Activated T-helper 17 cell treated with anti-CD3 and anti-CD28 coated beads, Interleukin-2, amount 50 U/mL, for 72 hours (primary cell): ENCODE measurements at regions not wholly inside any gene's neighbourhood (a gene's known extent, or its start where the extent isn't known, plus 50 kb on each side); places are given as distances from the start of the nearest gene placed in this dataset.

ENCODE experiments used
- ATAC-seq: fragments of 150-1000 bp; cut with Tn5 transposase; replicated peaks from 2 replicates; pipeline ENCODE4 v1.10.0; 2021; ENCODE audit warnings: mild to moderate bottlenecking, moderate library complexity
- H3K27ac Mint-ChIP-seq: one replicate; pipeline ENCODE4 v1.8.0; 2022; ENCODE audit warnings: mixed read lengths
- H3K27me3 Mint-ChIP-seq: one replicate; pipeline ENCODE4 v1.8.0; 2022; ENCODE audit warnings: mixed read lengths
- H3K36me3 Mint-ChIP-seq: one replicate; pipeline ENCODE4 v1.8.0; 2022; ENCODE audit warnings: low read depth, mild to moderate bottlenecking, mixed read lengths
- H3K4me1 Mint-ChIP-seq: one replicate; pipeline ENCODE4 v1.8.0; 2022; ENCODE audit warnings: mixed read lengths
- H3K4me3 Mint-ChIP-seq: one replicate; pipeline ENCODE4 v1.8.0; 2022; ENCODE audit warnings: mild to moderate bottlenecking, mixed read lengths
- H3K9me3 Mint-ChIP-seq: one replicate; pipeline ENCODE4 v1.8.0; 2022; ENCODE audit warnings: mixed read lengths

DNA sequence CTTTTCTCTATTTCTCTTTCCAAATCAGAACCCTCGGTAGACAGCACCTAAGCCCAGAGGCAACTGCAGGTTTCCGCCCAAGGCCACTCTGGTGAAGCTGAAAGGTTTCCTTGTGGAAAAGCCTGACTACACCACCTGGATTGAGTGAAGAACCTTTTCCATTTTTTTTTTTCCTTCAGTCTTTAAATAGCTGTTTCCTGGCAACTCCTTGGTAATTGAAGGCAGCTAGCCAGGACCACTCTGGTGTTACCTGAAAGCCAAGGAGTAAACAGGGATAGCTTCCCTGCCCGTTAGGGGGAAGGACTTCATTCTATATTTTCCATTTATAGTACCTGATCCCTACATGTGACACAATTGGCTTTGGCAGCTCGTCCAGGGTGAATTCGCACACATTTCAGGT is 1238.4 kb downstream of the GRIK2 start:
- Mint-ChIP-seq H3K4me1 (no peaks in the 10 kb centered on the region), H3K4me3 (no peak overlapping the region), H3K27me3 (no peaks in the 10 kb centered on the region), H3K9me3 (no peaks in the 10 kb centered on the region), H3K27ac (no peak overlapping the region), H3K36me3 (no peaks in the 10 kb centered on the region)
- no peak for ATAC-seq

DNA sequence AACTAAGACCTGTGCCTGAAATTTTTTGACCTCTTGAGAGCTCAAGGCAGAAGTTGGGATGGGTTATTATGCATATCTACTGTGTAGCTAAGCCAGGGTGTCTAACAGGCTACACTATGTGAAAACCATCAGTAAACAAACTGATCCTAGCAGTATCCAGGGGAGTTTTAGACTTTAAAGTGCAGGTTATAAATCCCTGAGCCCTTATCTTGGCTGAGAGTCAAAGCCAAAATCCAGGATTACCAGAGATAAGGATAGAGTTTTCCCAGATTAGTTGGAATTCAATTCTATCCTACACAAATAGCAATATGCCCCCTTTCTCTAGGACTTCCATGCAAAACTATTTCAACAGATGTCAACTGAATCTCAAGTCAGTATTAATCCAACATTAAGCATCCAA is 1229.7 kb downstream of the GRIK2 start:
- H3K36me3 Mint-ChIP-seq: no peaks in the 10 kb centered on the region
- no peak overlapping the region for H3K4me3 Mint-ChIP-seq
- ATAC-seq: no peak
- peaks cover 5% of the 10 kb centered on the region for H3K9me3 Mint-ChIP-seq
- H3K27me3 Mint-ChIP-seq: no peaks in the 10 kb centered on the region
- H3K27ac Mint-ChIP-seq: no peak overlapping the region
- H3K4me1 Mint-ChIP-seq: no peaks in the 10 kb centered on the region

DNA sequence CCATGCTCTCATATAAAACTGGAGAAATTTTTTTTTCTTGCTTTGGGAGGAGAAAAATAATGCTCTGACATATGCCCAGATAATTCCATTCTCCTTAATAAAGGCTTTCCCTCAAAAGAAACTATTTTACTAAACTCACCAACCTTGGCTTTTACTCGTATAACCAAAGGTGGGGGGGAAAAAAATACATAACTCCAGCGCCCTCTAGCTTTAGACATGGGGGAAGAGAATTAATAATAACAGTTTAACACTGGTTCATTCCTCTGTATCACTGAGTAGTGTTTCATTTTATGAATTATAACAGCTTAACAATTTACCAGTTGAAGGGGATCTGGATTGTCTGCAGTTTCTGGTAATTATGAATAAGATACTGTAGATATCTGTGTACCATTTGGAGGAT is 1226.1 kb downstream of the GRIK2 start:
- no peaks in the 10 kb centered on the region for H3K4me1 Mint-ChIP-seq
- no peaks in the 10 kb centered on the region for H3K36me3 Mint-ChIP-seq
- no peaks in the 10 kb centered on the region for H3K27me3 Mint-ChIP-seq
- no peak for ATAC-seq
- no peak overlapping the region for H3K27ac Mint-ChIP-seq
- no peak overlapping the region for H3K4me3 Mint-ChIP-seq
- H3K9me3 Mint-ChIP-seq: peaks cover 8% of the 10 kb centered on the region

GRCh38 chr6:102582569-102582968 is 1189.1 kb downstream of the GRIK2 start:
- no peaks in the 10 kb centered on the region for H3K27me3 Mint-ChIP-seq
- H3K27ac Mint-ChIP-seq: no peak overlapping the region
- no peaks in the 10 kb centered on the region for H3K4me1 Mint-ChIP-seq
- H3K4me3 Mint-ChIP-seq: no peak overlapping the region
- H3K36me3 Mint-ChIP-seq: no peaks in the 10 kb centered on the region
- ATAC-seq: no peak
- H3K9me3 Mint-ChIP-seq: no peaks in the 10 kb centered on the region

DNA sequence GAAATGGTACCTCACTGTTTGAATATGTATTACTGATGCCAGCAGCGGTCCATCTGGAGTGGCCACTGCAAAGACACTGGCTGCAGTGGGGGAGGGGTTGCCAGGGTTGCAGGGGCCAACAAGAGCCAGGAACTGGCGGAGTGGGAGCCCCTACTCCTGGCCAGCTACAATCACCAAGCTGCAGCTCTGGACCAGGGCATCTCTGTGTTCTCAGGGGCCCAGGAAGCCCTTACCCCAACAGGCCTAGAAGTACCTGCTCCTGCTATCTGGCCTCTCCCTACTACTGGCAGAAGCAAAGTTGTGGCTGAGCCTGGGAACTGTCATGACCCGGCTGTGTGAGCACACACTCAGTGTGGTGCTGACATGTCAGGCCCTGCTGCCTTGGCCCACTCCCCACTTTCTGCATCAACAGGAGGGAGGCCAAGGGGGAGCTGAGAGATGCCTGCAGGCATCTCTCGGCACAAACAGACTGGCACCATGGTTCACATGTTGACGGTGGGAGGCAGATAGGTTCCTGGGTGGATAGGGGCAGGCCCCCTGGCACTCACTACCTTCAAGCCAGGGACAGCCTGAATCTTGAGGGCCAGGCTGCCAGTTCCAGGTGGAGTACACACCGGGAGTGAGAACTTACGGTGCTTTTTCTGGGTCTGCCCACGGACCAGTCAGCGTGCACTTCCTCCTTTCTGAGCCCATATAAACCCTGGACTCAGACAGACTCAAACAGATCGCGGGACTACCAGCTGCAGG is 1188.0 kb downstream of the GRIK2 start:
- Mint-ChIP-seq H3K9me3 (no peaks in the 10 kb centered on the region), H3K4me1 (no peaks in the 10 kb centered on the region), H3K27ac (no peak overlapping the region), H3K27me3 (no peaks in the 10 kb centered on the region), H3K4me3 (no peak overlapping the region), H3K36me3 (no peaks in the 10 kb centered on the region)
- ATAC-seq: no peak

DNA sequence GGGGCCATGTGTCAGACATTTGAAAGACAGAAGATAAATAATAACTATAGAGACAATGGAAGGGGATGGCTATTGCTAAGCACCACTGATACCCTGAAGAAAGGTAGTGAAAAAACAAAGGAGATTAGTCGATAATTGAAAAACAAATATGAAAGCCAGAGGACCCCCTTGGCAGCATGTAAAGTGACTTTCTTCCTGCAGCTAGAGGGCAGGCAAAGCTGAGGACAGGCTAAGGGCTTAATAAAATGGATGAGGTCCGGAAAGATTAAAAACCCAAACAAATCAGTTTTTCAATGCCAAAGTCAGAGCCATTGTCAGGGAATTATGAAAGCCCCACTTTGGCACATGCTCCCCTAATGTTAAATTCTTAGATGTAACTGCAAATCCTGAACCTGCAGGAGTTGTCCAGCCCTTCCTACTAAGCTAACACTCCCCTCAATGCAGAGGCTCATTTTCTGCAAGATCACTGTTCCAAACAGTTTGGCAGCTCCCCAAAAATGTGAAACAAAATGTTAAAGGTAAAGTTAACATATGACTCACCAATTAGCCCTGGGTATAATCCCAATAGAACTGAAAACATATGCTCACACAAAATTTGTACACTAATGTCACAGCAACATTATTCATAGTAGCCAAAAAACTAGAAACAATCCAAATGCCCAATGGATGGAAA is 1177.9 kb downstream of the GRIK2 start:
- H3K4me3 Mint-ChIP-seq: no peak overlapping the region
- H3K9me3 Mint-ChIP-seq: no peaks in the 10 kb centered on the region
- no peaks in the 10 kb centered on the region for H3K27me3 Mint-ChIP-seq
- H3K36me3 Mint-ChIP-seq: no peaks in the 10 kb centered on the region
- no peak overlapping the region for H3K27ac Mint-ChIP-seq
- no peak for ATAC-seq
- H3K4me1 Mint-ChIP-seq: no peaks in the 10 kb centered on the region

GRCh38 chr6:102562713-102563112 is 1169.2 kb downstream of the GRIK2 start:
- no peaks in the 10 kb centered on the region for H3K36me3 Mint-ChIP-seq
- H3K27me3 Mint-ChIP-seq: no peaks in the 10 kb centered on the region
- ATAC-seq: no peak
- H3K4me3 Mint-ChIP-seq: no peak overlapping the region
- H3K4me1 Mint-ChIP-seq: no peaks in the 10 kb centered on the region
- no peak overlapping the region for H3K27ac Mint-ChIP-seq
- peaks cover 7% of the 10 kb centered on the region for H3K9me3 Mint-ChIP-seq

DNA sequence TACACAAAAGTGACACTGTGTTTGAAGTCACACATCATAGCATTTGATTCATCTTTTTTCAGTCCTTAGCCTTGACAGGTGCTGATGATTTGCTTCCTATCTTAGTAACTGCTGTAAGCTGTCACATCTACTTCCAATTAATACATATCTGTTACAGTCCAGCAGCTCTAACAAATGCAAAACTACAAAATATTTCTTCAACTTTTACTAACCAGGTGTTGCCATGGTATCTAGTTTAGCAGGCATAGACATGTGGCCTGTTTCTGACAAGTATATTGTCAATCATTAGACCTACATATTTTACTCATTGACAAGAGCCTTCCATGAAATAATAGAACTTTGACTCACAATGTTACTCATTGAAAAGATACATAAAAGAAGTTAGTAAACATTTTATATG is 1159.7 kb downstream of the GRIK2 start:
- Mint-ChIP-seq H3K4me1 (no peaks in the 10 kb centered on the region), H3K27ac (no peak overlapping the region), H3K4me3 (no peak overlapping the region), H3K9me3 (peaks cover 9% of the 10 kb centered on the region), H3K27me3 (no peaks in the 10 kb centered on the region), H3K36me3 (no peaks in the 10 kb centered on the region)
- ATAC-seq: no peak

DNA sequence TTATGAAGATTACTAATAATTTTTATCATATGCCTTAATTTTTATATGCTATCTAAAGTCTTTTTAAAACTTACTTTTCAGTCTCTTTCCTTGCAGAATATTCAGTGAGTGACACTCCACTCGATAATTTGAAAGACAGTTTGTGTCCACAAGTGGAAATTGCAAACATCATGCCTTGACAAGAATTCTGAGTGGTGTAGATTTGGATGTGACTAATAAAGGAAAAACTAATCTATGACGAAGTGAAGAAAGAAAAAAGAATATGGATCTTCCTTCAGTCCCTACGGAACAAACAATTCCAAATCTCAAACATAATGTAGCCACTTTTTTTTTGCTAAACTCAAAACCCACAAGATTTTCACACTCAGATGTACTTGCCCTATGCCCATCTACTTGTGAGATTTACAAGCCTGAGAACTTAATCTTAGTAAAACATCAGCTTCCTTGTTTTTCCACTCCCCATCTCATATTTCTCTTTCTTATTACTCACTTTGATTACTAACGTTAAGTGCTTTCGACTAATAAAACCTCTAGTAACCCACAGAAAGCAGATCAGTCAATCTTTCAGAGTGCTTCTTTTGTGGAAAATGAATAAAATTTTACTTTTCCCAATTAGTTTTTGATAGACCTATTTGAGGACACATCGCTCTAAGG is 1155.8 kb downstream of the GRIK2 start:
- no peak for ATAC-seq
- H3K4me1 Mint-ChIP-seq: no peaks in the 10 kb centered on the region

DNA sequence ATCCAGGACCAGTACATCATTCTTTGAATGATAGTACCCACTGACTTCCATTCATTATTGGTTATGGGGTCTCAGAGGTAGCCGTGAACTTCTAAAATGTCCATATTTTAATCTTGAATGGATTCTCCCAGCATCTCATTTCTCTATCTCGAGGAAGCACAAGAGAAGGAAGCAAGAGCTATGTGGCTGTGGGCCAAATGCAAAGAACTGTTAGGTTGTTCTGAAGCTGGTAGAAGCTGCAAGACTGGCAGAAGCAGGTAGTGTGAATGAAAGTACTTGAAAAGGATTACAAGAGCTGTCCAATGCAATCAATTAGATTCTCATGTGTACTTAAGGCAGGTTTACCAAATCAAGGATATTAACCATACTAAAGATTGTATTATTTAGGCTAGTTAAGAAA is 1131.8 kb downstream of the GRIK2 start:
- Mint-ChIP-seq H3K4me3 (no peak overlapping the region), H3K27me3 (no peaks in the 10 kb centered on the region), H3K36me3 (no peaks in the 10 kb centered on the region), H3K4me1 (no peaks in the 10 kb centered on the region), H3K27ac (no peak overlapping the region), H3K9me3 (peaks cover 11% of the 10 kb centered on the region)
- no peak for ATAC-seq

More for the DNA sequence above, 1155.8 kb downstream of the GRIK2 start:
- Mint-ChIP-seq H3K9me3 (peaks cover 12% of the 10 kb centered on the region), H3K36me3 (no peaks in the 10 kb centered on the region), H3K27ac (no peak overlapping the region), H3K4me3 (no peak overlapping the region), H3K27me3 (no peaks in the 10 kb centered on the region)

DNA sequence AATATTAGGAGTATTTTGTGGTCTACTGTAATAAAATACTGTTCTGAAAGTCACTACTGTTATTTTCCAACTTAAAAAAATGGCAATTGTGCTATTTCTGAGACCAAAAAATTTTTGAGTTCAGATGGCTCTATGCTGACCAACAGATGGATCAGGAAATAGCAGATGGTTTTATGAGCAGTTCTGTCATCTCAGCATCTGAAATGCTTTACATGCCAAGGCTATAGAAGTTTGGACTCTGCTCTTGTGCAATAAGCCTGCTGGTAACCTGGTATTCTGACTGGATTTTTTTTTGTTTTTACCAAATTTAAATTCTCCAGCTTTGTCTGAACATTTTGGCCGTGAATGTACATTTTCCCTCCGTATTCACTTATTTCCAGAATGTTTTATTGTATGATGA is 1127.5 kb downstream of the GRIK2 start:
- ATAC-seq: no peak
- Mint-ChIP-seq H3K4me1 (no peaks in the 10 kb centered on the region), H3K27ac (no peak overlapping the region), H3K9me3 (peaks cover 4% of the 10 kb centered on the region), H3K4me3 (no peak overlapping the region), H3K27me3 (no peaks in the 10 kb centered on the region), H3K36me3 (no peaks in the 10 kb centered on the region)

- no peak overlapping the region for H3K27ac Mint-ChIP-seq
- no peaks in the 10 kb centered on the region for H3K4me1 Mint-ChIP-seq
These were observed 1124.0 kb downstream of the GRIK2 start for GRCh38 chr6:102517506-102517905.

DNA sequence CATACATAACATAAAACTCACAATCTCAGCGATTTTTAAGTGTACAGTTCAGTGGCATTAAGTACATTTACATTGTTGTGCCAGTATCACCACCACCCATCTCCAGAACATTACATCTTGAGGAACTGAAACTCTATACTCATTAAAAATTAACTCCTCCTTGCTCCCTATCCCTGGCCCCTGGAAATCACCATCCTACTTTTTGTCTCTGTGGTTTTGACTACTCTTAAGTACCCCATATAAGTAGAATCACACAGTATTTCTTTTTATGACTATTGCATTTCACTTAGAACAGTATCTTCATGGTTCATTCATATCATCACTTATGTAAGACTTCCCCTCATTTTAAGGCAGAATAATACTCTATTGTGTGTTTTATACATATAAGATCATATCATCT is 1108.1 kb downstream of the GRIK2 start:
- H3K36me3 Mint-ChIP-seq: no peaks in the 10 kb centered on the region
- no peak overlapping the region for H3K27ac Mint-ChIP-seq
- H3K4me3 Mint-ChIP-seq: no peak overlapping the region
- no peaks in the 10 kb centered on the region for H3K4me1 Mint-ChIP-seq
- peaks cover 19% of the 10 kb centered on the region for H3K9me3 Mint-ChIP-seq
- ATAC-seq: no peak
- H3K27me3 Mint-ChIP-seq: no peaks in the 10 kb centered on the region

More at GRCh38 chr6:102517506-102517905, 1124.0 kb downstream of the GRIK2 start:
- no peak for ATAC-seq
- H3K4me3 Mint-ChIP-seq: no peak overlapping the region
- H3K27me3 Mint-ChIP-seq: no peaks in the 10 kb centered on the region
- peaks cover under 1% of the 10 kb centered on the region for H3K9me3 Mint-ChIP-seq
- H3K36me3 Mint-ChIP-seq: no peaks in the 10 kb centered on the region

GRCh38 chr6:102494808-102495207 is 1101.3 kb downstream of the GRIK2 start:
- H3K4me1 Mint-ChIP-seq: no peaks in the 10 kb centered on the region
- H3K4me3 Mint-ChIP-seq: no peak overlapping the region
- peaks cover 16% of the 10 kb centered on the region for H3K9me3 Mint-ChIP-seq
- ATAC-seq: no peak
- no peaks in the 10 kb centered on the region for H3K27me3 Mint-ChIP-seq
- no peak overlapping the region for H3K27ac Mint-ChIP-seq
- H3K36me3 Mint-ChIP-seq: no peaks in the 10 kb centered on the region

DNA sequence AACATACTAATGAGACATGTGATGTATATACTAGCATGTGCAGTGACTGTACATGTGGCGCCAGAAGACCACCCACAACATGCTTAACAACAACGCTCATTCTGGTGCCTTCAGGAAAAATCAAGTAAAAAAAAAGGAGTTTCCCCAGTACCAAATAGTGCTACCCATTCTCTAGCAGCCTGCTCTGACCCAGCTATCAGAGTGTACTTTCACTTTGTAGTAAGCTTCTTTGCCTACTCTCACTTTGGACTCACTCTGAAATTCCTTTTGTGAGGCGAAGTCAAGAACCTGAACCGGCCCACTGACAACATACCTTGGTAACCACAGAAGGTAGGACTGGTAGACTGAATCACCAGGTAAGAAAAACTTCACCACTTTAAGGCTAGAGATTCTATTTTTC is 1100.0 kb downstream of the GRIK2 start:
- ATAC-seq: no peak
- H3K27ac Mint-ChIP-seq: no peak overlapping the region

More for the DNA sequence above, 1100.0 kb downstream of the GRIK2 start:
- Mint-ChIP-seq H3K27me3 (no peaks in the 10 kb centered on the region), H3K4me1 (no peaks in the 10 kb centered on the region), H3K4me3 (no peak overlapping the region), H3K36me3 (no peaks in the 10 kb centered on the region), H3K9me3 (peaks cover 16% of the 10 kb centered on the region)
